ENCODE measurements at regions not wholly inside any gene's neighbourhood (a gene's known extent, or its start where the extent isn't known, plus 50 kb on each side); places are given as distances from the start of the nearest gene placed in this dataset.

GRCh38 chr3:77902675-77903074 lies 862.8 kb downstream of the ROBO2 start:
- ChIA-PET CTCF (no interaction called here), POLR2A (no interaction called here)
- TF ChIP-seq, protein P1, sequence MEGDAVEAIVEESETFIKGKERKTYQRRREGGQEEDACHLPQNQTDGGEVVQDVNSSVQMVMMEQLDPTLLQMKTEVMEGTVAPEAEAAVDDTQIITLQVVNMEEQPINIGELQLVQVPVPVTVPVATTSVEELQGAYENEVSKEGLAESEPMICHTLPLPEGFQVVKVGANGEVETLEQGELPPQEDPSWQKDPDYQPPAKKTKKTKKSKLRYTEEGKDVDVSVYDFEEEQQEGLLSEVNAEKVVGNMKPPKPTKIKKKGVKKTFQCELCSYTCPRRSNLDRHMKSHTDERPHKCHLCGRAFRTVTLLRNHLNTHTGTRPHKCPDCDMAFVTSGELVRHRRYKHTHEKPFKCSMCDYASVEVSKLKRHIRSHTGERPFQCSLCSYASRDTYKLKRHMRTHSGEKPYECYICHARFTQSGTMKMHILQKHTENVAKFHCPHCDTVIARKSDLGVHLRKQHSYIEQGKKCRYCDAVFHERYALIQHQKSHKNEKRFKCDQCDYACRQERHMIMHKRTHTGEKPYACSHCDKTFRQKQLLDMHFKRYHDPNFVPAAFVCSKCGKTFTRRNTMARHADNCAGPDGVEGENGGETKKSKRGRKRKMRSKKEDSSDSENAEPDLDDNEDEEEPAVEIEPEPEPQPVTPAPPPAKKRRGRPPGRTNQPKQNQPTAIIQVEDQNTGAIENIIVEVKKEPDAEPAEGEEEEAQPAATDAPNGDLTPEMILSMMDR (IDR thresholded peaks at IDR 0.05; ENCODE audit: insufficient read depth, low read depth, low read length), result no peak
- DNase-seq (ENCODE audit: low read depth), result no peak
- Histone ChIP-seq H3K4me3 (ENCODE audit: low read depth, low read length) (no peak overlapping the region), H3K36me3 (ENCODE audit: control insufficient read depth, insufficient read depth, low read length) (no peaks in the 10 kb centered on the region), H3K27me3 (ENCODE audit: control insufficient read depth, insufficient read depth, low read length) (no peaks in the 10 kb centered on the region)

- Histone ChIP-seq H3K4me3 (ENCODE audit: low read depth, low read length) (no peak overlapping the region), H3K27me3 (ENCODE audit: control insufficient read depth, insufficient read depth, low read length) (no peaks in the 10 kb centered on the region), H3K36me3 (ENCODE audit: control insufficient read depth, insufficient read depth, low read length) (no peaks in the 10 kb centered on the region)
- ChIA-PET POLR2A (no interaction called here), CTCF (no interaction called here)
- DNase-seq (ENCODE audit: low read depth), result no peak
- TF ChIP-seq, protein P1 (IDR thresholded peaks at IDR 0.05; ENCODE audit: insufficient read depth, low read depth, low read length), result no peak
Measured at GRCh38 chr3:77906102-77906709, 866.3 kb downstream of the ROBO2 start.

DNA sequence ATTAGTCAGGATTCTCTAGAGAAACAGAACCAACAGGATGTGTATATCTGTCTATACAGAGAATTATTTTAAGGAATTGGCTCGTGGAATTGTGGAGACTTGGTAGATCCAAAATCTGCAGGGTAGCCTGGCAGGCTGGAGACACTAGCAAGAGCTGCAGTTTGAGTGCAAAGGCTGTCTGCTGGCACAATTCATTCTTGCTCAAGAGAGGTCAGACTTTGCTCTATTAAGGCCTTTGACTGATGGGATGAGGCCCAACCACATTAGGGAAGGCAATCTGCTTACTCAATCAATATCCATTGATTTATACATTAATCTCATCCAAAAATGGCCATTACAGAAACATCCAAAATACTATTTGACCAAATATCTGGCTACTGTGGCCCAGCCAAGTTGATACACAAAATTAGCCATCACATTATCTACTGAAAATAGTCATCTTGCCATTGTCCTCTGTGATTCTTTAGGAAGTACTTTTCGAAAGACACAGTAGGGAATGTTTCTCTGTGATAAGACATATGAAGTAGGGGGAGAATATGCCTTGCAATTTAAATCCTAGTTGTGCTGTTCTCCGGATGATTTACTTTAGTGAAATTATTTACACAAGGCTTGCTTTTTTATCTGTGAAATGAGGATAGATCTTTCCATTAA lies 873.8 kb downstream of the ROBO2 start:
- TF ChIP-seq, protein P1 (IDR thresholded peaks at IDR 0.05; ENCODE audit: insufficient read depth, low read depth, low read length), result no peak
- ChIA-PET POLR2A (no interaction called here), CTCF (no interaction called here)
- no peaks in the 10 kb centered on the region for H3K27me3 ChIP-seq (ENCODE audit: control insufficient read depth, insufficient read depth, low read length)
- no peak for DNase-seq (ENCODE audit: low read depth)
- no peak overlapping the region for H3K4me3 ChIP-seq (ENCODE audit: low read depth, low read length)
- no peaks in the 10 kb centered on the region for H3K36me3 ChIP-seq (ENCODE audit: control insufficient read depth, insufficient read depth, low read length)

DNA sequence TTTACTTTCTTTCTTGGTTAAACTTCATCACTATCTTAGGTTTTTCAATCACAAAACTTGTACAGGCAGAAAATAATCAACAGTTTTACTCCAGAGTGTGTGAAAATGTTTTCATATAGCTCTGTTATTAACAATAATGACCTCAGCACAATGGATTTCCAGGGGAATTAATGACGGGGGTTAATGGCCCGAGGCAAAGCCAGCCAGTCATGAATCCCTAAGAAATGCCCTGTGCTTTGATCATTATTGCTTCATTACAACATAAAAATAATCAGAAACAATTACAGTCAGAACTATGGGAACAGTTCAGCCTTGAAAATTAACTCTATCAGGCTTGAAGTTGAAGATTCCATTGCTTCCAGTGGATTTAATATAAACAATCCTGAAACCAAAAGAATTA lies 875.4 kb downstream of the ROBO2 start:
- TF ChIP-seq, protein P1 (IDR thresholded peaks at IDR 0.05; ENCODE audit: insufficient read depth, low read depth, low read length), result no peak
- no peak overlapping the region for H3K4me3 ChIP-seq (ENCODE audit: low read depth, low read length)
- ChIA-PET CTCF (no interaction called here), POLR2A (no interaction called here)
- no peaks in the 10 kb centered on the region for H3K27me3 ChIP-seq (ENCODE audit: control insufficient read depth, insufficient read depth, low read length)
- DNase-seq (ENCODE audit: low read depth), result no peak
- no peaks in the 10 kb centered on the region for H3K36me3 ChIP-seq (ENCODE audit: control insufficient read depth, insufficient read depth, low read length)

GRCh38 chr3:77917225-77917624 lies 877.3 kb downstream of the ROBO2 start:
- CTCF ChIA-PET, result no interaction called here
- no peak for DNase-seq (ENCODE audit: low read depth)
- H3K4me3 ChIP-seq (ENCODE audit: low read depth, low read length), result no peak overlapping the region
- TF ChIP-seq, protein P1 (IDR thresholded peaks at IDR 0.05; ENCODE audit: insufficient read depth, low read depth, low read length), result no peak
- no peaks in the 10 kb centered on the region for H3K36me3 ChIP-seq (ENCODE audit: control insufficient read depth, insufficient read depth, low read length)
- POLR2A ChIA-PET, result no interaction called here
- no peaks in the 10 kb centered on the region for H3K27me3 ChIP-seq (ENCODE audit: control insufficient read depth, insufficient read depth, low read length)
